ENCODE measurements at regions not wholly inside any gene's neighbourhood (a gene's known extent, or its start where the extent isn't known, plus 50 kb on each side); places are given as distances from the start of the nearest gene placed in this dataset.

- DNase-seq (ENCODE audit: low read depth in 2 of 3, low spot score in 2 of 3), result no peak
Observed at GRCh38 chr22:48953103-48953720, 874.5 kb downstream of the BRD1 start.

- DNase-seq (ENCODE audit: low read depth in 2 of 3, low spot score in 2 of 3), result no peak
Observed at GRCh38 chr22:48952256-48953102, 875.2 kb downstream of the BRD1 start.

- DNase-seq (ENCODE audit: low read depth in 2 of 3, low spot score in 2 of 3), result no peak
Observed at GRCh38 chr22:48951836-48952235, 875.8 kb downstream of the BRD1 start.

- DNase-seq (ENCODE audit: low read depth in 2 of 3, low spot score in 2 of 3), result no peak
Observed at GRCh38 chr22:48950151-48950915, 877.3 kb downstream of the BRD1 start.

GRCh38 chr22:48949375-48950149 is 878.1 kb downstream of the BRD1 start:
- no peak for DNase-seq (ENCODE audit: low read depth in 2 of 3, low spot score in 2 of 3)

GRCh38 chr22:48948575-48949170 is 879.0 kb downstream of the BRD1 start:
- no peak for DNase-seq (ENCODE audit: low read depth in 2 of 3, low spot score in 2 of 3)

- no peak for DNase-seq (ENCODE audit: low read depth in 2 of 3, low spot score in 2 of 3)
Observed at GRCh38 chr22:48947636-48948035, 880.0 kb downstream of the BRD1 start.

GRCh38 chr22:48945621-48946458 is 881.8 kb downstream of the BRD1 start:
- no peak for DNase-seq (ENCODE audit: low read depth in 2 of 3, low spot score in 2 of 3)

GRCh38 chr22:48944751-48945620 is 882.7 kb downstream of the BRD1 start:
- no peak for DNase-seq (ENCODE audit: low read depth in 2 of 3, low spot score in 2 of 3)

- DNase-seq (ENCODE audit: low read depth in 2 of 3, low spot score in 2 of 3), result no peak
Observed at GRCh38 chr22:48944433-48944750, 883.3 kb downstream of the BRD1 start.

GRCh38 chr22:48943567-48944432 is 883.9 kb downstream of the BRD1 start:
- peak in 2 of 3 donors; percentile 5 to 39 for DNase-seq (ENCODE audit: low read depth in 2 of 3, low spot score in 2 of 3)

- DNase-seq (ENCODE audit: low read depth in 2 of 3, low spot score in 2 of 3), result no peak
Observed at GRCh38 chr22:48942698-48943566, 884.7 kb downstream of the BRD1 start.

- no peak for DNase-seq (ENCODE audit: low read depth in 2 of 3, low spot score in 2 of 3)
Observed at GRCh38 chr22:48941903-48942575, 885.6 kb downstream of the BRD1 start.

- DNase-seq (ENCODE audit: low read depth in 2 of 3, low spot score in 2 of 3), result no peak
Observed at GRCh38 chr22:48941033-48941902, 886.4 kb downstream of the BRD1 start.

Data from hematopoietic multipotent progenitor cell (in vitro differentiated cells).